NOMO-1 (cell line): ENCODE measurements at regions not wholly inside any gene's neighbourhood (a gene's known extent, or its start where the extent isn't known, plus 50 kb on each side); places are given as distances from the start of the nearest gene placed in this dataset.
"Not testable (repeated sequence)": the region's sequence is repeated elsewhere in the genome, so short reads cannot be mapped to it uniquely, and the experiment has no call there.

Source experiments
- DNase-seq, 2 experiments: peaks; one replicate each; lab custom pipeline; 2025; ENCODE audit not compliant: unreplicated experiment in 2 of 2; lab: John Stamatoyannopoulos, UW

DNA sequence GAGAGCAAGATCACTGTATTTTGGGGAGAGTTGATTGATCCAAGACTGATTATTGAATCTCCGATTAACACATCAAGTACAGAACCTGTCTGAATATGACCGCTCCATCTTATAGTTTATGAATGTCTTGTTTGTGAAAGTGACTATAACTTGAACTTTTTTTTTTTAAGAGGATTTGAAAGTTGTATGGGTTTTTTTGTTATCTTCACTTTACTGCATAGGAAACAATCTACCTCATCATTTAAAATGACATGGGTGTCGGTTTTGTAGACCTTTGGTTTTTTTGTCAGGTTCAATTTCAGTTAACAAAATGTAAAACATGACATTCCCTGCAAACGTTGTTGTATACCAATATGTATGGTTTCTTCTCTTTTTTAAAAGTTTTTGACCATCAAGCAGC, 103.0 kb upstream of the NUDT6 start:
- no peak for DNase-seq

- DNase-seq: not testable (repeated sequence)
Measured at GRCh38 chr4:123026015-123026414, 103.6 kb upstream of the NUDT6 start.

DNA sequence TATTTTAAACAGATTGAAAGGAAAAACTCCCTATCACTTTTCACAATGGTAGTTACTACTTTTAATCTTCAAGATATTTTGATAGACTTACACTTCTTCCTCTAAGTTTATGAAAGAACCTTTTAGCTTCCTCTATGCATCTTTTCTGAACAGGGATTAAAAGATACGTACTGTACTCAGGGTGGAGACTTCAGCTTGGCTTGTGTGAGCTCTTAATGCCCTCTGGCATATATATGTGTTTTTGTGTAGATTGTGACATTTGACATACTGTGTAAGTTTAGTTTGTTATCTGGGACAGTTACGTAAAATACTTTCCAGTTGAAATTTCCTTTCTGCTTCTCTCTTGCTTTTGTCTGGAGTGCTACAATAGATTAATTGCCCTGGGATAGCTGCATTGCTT, 109.3 kb upstream of the NUDT6 start:
- DNase-seq: no peak

GRCh38 chr4:123034023-123034422, 111.6 kb upstream of the NUDT6 start:
- no peak for DNase-seq

GRCh38 chr4:123035239-123035638, 112.8 kb upstream of the NUDT6 start:
- no peak for DNase-seq

DNA sequence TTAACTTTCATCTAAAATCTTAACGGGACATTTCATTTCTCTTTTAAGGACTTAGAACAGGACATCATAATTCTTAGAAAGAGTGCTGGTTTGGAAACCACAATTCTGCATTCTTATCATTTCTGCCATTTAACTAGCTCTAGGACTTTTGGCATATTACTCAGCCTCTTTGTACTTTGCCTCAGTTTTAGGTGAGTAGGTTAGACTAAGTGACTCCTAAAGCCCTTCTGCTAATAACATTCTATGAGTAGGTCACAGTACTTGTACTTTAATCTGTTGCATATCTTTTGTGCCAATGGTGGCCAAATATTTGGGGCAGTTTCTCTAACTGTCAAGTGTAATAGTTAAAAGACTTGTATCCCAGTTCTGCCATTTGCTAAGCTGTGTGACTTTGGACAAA, 115.4 kb upstream of the NUDT6 start:
- no peak for DNase-seq

DNA sequence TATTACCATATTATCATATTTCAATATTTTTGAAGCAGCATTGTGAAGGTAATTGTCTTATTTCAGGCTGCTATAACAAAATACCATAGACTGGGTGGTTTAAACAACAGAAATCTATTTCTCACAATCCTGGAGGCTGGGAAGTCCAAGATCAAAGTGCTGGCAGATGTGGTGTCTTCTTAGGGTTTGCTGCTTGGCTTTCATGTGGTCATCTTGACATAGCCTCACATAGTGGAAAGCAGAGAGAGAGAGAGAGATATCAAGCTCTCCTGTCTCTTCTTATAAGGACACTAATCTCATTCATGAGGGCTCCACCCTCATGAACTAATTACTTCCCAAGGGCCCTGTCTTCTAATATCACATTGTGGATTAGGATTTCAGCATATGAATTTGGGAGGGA, 119.7 kb upstream of the NUDT6 start:
- no peak for DNase-seq

GRCh38 chr4:123043013-123043412, 120.6 kb upstream of the NUDT6 start:
- DNase-seq: no peak

DNA sequence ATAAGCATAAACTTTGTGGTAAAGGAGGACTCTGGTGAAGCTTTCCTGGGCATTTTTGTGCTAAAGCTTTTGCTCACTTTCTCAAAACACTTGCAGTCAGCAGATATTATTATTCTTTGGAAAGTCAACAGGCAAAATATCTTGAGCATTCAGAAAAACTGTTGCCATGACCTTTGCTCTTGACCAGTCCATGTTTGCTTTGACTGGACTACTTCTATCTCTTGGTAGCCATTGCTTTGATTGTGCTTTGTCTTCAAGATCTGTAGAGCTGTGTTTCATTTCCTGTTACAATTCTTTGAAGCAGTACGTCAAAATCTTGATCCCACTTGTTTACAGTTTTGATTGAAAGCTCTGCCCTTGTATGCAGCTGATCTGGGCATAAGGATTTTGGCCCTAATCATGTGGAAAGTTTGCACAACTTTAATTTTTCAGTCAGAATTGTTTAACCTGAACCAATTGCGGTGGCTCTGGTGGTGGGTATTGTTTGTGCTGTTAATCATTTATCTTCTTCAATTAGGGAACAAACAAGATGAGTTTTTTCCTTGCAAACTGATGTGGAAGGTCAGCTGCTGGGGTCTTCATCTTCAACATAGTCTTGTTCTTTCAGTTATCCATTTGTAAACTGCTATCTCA, 121.5 kb upstream of the NUDT6 start:
- DNase-seq: no peak

DNA sequence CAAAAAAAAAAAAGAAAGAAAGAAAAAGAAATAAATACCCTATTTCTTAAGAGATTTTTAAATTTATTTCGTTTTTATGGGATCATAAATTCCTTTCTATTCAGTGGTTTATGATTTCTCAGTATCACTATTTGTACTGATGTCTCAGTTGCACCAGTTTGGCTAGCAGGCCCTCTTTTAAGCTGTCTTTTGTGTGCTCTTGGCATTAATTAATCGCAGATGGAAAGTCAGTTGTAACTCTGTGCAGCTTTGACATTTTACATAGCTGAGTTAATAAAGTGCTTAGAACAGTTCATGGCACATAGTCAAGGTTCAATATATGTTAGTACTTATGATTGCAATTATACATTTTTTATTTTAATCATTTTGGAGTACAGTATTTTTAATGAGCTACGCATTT, 123.7 kb upstream of the NUDT6 start:
- DNase-seq: no peak

DNA sequence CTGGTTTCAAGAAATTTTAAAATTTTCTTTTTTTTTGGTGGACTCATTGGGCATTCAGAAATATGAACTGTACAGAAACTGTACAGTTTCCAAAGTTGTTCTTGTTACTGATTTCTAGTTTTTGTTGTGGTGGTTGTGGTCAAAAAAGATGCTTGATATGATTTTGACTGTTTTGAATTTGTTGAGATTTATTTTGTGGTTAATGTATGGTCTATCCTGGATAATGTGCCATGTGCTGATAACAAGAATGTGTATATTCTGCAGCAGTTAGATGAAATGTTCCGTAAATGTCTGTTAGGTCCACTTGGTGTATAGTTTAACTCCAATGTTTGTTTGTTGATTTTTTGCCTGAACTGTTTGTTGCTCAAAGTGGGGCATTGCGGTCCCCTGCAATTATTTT, 127.6 kb upstream of the NUDT6 start:
- no peak for DNase-seq

DNA sequence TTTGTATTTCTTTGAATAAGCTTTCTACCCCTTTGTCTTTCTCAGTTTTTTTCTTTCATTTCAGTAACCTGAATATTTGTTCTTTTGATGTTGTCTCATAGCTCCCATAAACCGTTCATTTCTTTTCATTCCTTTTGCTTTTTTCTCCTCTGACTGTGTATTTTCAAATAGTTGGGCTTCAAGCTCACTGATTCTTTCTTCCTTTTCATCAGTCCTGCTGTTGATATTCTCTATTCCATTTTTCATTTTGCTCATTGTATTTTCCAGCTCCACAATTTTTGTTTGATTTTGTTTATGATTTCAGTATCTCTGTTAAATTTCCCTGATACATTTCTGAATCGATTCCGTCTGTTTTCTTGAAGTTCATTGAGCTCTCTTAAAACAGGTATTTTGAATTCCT, 129.6 kb upstream of the NUDT6 start:
- DNase-seq: no peak

GRCh38 chr4:123055943-123056342, 133.5 kb upstream of the NUDT6 start:
- no peak for DNase-seq

- DNase-seq: no peak
Measured at GRCh38 chr4:123060039-123060770, 137.8 kb upstream of the NUDT6 start.

GRCh38 chr4:123064390-123064789, 142.0 kb upstream of the NUDT6 start:
- no peak for DNase-seq

- DNase-seq: no peak
Measured at GRCh38 chr4:123068081-123068480, 145.7 kb upstream of the NUDT6 start.

GRCh38 chr4:123072060-123072459, 149.7 kb upstream of the NUDT6 start:
- DNase-seq: no peak

- no peak for DNase-seq
Measured at GRCh38 chr4:123073650-123074049, 151.3 kb upstream of the NUDT6 start.

DNA sequence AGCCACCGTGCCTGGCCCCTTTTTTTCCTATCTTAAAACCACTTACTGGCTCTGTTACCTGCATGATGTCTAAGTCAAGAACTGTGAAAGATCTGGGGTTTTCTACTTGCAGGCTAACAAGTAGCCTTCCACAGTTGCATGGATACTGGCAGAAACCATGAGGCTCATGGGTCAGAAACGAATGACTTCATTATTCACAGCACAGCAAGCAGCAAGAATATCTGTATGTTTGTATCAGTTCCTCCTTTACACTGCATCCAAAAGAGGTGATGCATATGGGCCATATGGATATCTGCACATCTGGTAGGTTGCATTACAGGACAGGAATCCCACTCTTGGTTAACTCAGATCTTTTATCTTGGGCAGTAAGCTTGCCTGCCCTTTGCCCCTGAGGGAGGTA, 154.9 kb upstream of the NUDT6 start:
- DNase-seq: no peak

GRCh38 chr4:123081971-123082370, 159.6 kb upstream of the NUDT6 start:
- no peak for DNase-seq

DNA sequence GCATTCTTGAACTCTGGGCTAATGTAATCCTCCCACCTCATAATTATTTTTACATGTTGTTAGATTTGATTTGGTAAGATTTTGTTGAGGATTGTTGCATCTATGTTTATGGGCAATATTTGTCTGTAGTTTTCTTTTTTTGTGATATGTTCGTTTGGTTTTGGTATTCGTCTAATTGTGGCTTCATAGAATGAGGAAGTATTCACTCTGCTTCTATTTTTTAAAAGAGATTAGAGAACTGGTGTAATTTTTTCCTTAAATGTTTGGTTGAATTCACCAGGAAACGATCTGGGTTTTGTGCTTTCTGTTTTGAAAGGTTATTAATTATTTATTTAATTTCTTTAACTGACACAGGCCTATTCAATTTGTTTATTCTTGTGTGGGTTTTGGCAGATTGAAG, 161.2 kb upstream of the NUDT6 start:
- peak in 1 of 2 experiments; percentile 69 for DNase-seq

- DNase-seq: peak; percentile 42 to 80
Measured at GRCh38 chr4:123088501-123088900, 166.1 kb upstream of the NUDT6 start.

DNA sequence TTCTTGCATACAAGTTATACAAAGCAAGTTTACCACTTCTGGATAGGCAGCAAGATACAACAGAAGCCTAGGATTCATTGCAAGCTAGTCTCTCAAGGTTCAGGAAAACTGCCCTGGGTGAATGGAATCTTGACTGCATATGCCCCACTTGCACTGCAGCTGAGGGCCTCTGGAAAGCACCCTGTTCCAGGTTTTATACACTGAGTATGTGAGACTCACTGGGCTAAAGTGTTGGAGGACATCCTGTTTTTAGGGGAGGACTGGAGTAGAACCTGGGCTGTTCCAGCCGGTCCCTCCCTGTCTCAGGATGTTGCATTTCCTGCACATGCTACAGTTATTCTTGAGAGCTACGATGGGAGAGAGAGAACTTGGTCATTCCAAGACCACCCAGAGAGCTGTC, 168.5 kb upstream of the NUDT6 start:
- no peak for DNase-seq
